SK-N-SH treated with all-trans-retinoic acid at 6 μM for 48 hours (cell line): ENCODE measurements at regions not wholly inside any gene's neighbourhood (a gene's known extent, or its start where the extent isn't known, plus 50 kb on each side); places are given as distances from the start of the nearest gene placed in this dataset.

Experiments
- ARNTL ChIP-seq: fragments of 450-650 bp; formaldehyde crosslinking; IDR thresholded peaks from 2 replicates; pipeline ENCODE4 v1.5.0; 2020; ENCODE audit warnings: low read depth, mild to moderate bottlenecking, moderate library complexity, borderline replicate concordance
- BACH2 ChIP-seq: fragments of 250-450 bp; sonication (Bioruptor Pico); IDR thresholded peaks from 2 replicates; pipeline ENCODE4 v1.9.0; 2021; ENCODE audit warnings: mild to moderate bottlenecking, borderline replicate concordance
- GLIS3 ChIP-seq: fragments of 250-450 bp; sonication (Bioruptor Pico); IDR thresholded peaks from 2 replicates; pipeline ENCODE4 v1.5.0; 2020; ENCODE audit warnings: mild to moderate bottlenecking, moderate library complexity
- ISL1 ChIP-seq: fragments of 250-450 bp; sonication (Bioruptor Pico); IDR thresholded peaks from 2 replicates; pipeline ENCODE4 v2.1.2; 2022; ENCODE audit warnings: mild to moderate bottlenecking, moderate library complexity
- RARB ChIP-seq: fragments of 250-450 bp; sonication (Bioruptor Pico); IDR thresholded peaks from 2 replicates; pipeline ENCODE4 v1.8.0; 2021; ENCODE audit warnings: mild to moderate bottlenecking, moderate library complexity
- SNAI2 ChIP-seq: fragments of 250-450 bp; sonication (Bioruptor Pico); IDR thresholded peaks from 2 replicates; pipeline ENCODE4 v1.5.0; 2020; ENCODE audit warnings: mild to moderate bottlenecking, moderate library complexity
- ZFP3 ChIP-seq: fragments of 250-450 bp; sonication (Bioruptor Pico); IDR thresholded peaks from 2 replicates; pipeline ENCODE4 v1.5.0; 2020; ENCODE audit warnings: mild to moderate bottlenecking, moderate library complexity
- ZNF8 ChIP-seq: fragments of 450-650 bp; formaldehyde crosslinking; IDR thresholded peaks from 2 replicates; pipeline ENCODE4 v1.5.0; 2020; ENCODE audit warnings: mild to moderate bottlenecking, moderate library complexity
- TF ChIP-seq, protein P1 (sequence below): fragments of 250-450 bp; sonication (Bioruptor Pico); IDR thresholded peaks from 2 replicates; pipeline ENCODE4 v1.5.0; 2020; ENCODE audit warnings: mild to moderate bottlenecking, moderate library complexity
- TF ChIP-seq, protein P2 (sequence below): fragments of 250-450 bp; sonication (Bioruptor Pico); IDR thresholded peaks from 2 replicates; pipeline ENCODE4 v1.8.0; 2020; ENCODE audit warnings: mild to moderate bottlenecking, moderate library complexity, borderline replicate concordance
- TF ChIP-seq, protein P3 (sequence below): fragments of 250-450 bp; sonication (Bioruptor Pico); IDR thresholded peaks from 2 replicates; pipeline ENCODE4 v1.5.1; 2020; ENCODE audit warnings: low read depth, mild to moderate bottlenecking, moderate library complexity

DNA sequence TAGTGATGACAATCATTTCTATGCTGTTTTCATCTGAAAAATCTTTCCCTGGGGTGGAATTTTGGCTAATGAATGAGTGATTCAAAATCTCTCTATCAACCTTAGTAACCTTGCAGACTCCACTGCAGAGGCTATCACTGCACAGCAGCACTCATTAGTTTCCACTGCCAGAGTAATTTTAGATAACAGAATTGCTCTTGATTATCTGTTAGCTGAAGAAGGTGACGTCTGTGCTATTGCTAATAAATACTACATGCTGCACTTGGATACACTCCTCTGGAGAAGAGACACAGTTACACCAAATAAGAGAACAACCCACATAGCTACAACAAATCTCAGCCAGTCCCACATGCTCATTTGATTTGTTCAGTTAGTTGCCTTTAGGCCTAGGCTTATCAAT, 1348.4 kb downstream of the NCAM2 start:
- TF ChIP-seq, protein P1, sequence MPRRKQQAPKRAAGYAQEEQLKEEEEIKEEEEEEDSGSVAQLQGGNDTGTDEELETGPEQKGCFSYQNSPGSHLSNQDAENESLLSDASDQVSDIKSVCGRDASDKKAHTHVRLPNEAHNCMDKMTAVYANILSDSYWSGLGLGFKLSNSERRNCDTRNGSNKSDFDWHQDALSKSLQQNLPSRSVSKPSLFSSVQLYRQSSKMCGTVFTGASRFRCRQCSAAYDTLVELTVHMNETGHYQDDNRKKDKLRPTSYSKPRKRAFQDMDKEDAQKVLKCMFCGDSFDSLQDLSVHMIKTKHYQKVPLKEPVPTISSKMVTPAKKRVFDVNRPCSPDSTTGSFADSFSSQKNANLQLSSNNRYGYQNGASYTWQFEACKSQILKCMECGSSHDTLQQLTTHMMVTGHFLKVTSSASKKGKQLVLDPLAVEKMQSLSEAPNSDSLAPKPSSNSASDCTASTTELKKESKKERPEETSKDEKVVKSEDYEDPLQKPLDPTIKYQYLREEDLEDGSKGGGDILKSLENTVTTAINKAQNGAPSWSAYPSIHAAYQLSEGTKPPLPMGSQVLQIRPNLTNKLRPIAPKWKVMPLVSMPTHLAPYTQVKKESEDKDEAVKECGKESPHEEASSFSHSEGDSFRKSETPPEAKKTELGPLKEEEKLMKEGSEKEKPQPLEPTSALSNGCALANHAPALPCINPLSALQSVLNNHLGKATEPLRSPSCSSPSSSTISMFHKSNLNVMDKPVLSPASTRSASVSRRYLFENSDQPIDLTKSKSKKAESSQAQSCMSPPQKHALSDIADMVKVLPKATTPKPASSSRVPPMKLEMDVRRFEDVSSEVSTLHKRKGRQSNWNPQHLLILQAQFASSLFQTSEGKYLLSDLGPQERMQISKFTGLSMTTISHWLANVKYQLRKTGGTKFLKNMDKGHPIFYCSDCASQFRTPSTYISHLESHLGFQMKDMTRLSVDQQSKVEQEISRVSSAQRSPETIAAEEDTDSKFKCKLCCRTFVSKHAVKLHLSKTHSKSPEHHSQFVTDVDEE (CRISPR knock-in tag): peak; percentile 63
- TF ChIP-seq, protein P2, sequence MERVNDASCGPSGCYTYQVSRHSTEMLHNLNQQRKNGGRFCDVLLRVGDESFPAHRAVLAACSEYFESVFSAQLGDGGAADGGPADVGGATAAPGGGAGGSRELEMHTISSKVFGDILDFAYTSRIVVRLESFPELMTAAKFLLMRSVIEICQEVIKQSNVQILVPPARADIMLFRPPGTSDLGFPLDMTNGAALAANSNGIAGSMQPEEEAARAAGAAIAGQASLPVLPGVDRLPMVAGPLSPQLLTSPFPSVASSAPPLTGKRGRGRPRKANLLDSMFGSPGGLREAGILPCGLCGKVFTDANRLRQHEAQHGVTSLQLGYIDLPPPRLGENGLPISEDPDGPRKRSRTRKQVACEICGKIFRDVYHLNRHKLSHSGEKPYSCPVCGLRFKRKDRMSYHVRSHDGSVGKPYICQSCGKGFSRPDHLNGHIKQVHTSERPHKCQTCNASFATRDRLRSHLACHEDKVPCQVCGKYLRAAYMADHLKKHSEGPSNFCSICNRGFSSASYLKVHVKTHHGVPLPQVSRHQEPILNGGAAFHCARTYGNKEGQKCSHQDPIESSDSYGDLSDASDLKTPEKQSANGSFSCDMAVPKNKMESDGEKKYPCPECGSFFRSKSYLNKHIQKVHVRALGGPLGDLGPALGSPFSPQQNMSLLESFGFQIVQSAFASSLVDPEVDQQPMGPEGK (CRISPR knock-in tag): no peak
- TF ChIP-seq BACH2 (CRISPR knock-in tag) (no peak), ZNF8 (CRISPR knock-in tag) (no peak), GLIS3 (CRISPR knock-in tag) (no peak), ISL1 (CRISPR knock-in tag) (no peak), ARNTL (CRISPR knock-in tag) (no peak), RARB (CRISPR knock-in tag) (no peak), SNAI2 (CRISPR knock-in tag) (no peak), ZFP3 (no peak)
- TF ChIP-seq, protein P3, sequence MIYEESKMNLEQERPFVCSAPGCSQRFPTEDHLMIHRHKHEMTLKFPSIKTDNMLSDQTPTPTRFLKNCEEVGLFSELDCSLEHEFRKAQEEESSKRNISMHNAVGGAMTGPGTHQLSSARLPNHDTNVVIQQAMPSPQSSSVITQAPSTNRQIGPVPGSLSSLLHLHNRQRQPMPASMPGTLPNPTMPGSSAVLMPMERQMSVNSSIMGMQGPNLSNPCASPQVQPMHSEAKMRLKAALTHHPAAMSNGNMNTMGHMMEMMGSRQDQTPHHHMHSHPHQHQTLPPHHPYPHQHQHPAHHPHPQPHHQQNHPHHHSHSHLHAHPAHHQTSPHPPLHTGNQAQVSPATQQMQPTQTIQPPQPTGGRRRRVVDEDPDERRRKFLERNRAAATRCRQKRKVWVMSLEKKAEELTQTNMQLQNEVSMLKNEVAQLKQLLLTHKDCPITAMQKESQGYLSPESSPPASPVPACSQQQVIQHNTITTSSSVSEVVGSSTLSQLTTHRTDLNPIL (CRISPR knock-in tag): no peak
